HCT116 (cell line): ENCODE measurements at regions not wholly inside any gene's neighbourhood (a gene's known extent, or its start where the extent isn't known, plus 50 kb on each side); places are given as distances from the start of the nearest gene placed in this dataset.

ENCODE experiments used
- ATAC-seq: fragments of 200-7000 bp; cut with Tn5 transposase; 2 replicates; pipeline ENCODE4 v1.9.1; 2020; ENCODE audit warnings: mild to moderate bottlenecking, moderate library complexity
- BruUV-seq: library from RNA; stranded (reverse); fragments of 400-500 nt; replicated peaks from 2 replicates; lab custom pipeline; 2021; lab: Mats Ljungman, UMichigan
- CTCF ChIA-PET: fragments of 300-600 bp; sonication (Branson Sonifier 250); formaldehyde crosslinking; loops from one replicate; lab custom pipeline; 2021; ENCODE audit warnings: antibody characterized with exemption; lab: Charles Lee
- POLR2A ChIA-PET: fragments of 300-600, 350-600 bp; sonication (Branson Sonifier 250); formaldehyde crosslinking; loops from one replicate; lab custom pipeline; 2021; ENCODE audit warnings: antibody characterized with exemption; lab: Charles Lee
- RAD21 ChIA-PET, 2 experiments: fragments of 300-600 bp; sonication (Branson Sonifier 250); formaldehyde crosslinking; loops; one replicate each; lab custom pipeline; 2023; ENCODE audit warnings: low total read pairs in 2 of 2; ENCODE audit not compliant: uncharacterized antibody in 2 of 2, unreplicated experiment in 2 of 2, low non-redundant PET in 1 of 2; lab: Charles Lee
- DNase-seq: peaks from one replicate; pipeline ENCODE4 v3.0.0-alpha.2; 2010; ENCODE audit warnings: low read depth, low spot score
- H2AFZ ChIP-seq: fragments of 200-600 bp; shearing (Covaris generic), sonication (generic); 2 replicates; pipeline ENCODE4 v1.6.1; 2017; ENCODE audit warnings: low read depth, mixed run types, mixed read lengths, antibody characterized with exemption, low read length; ENCODE audit not compliant: poor library complexity, severe bottlenecking
- H3K27ac ChIP-seq: 2 replicates; pipeline ENCODE4 v1.5.1; 2012; ENCODE audit warnings: low read depth, low read length
- H3K27me3 ChIP-seq: fragments of 200-600 bp; sonication (generic); 2 replicates; pipeline ENCODE4 v1.6.1; 2016; ENCODE audit warnings: mixed run types, low read length, mixed read lengths; ENCODE audit not compliant: insufficient read depth
- H3K36me3 ChIP-seq, 2 experiments: fragments of 200-500 bp in 1 of 2; fragments of 200-600 bp in 1 of 2; sonication (Bioruptor generic) in 1 of 2; sonication (generic) in 1 of 2; 2 replicates each; pipeline versions ENCODE4 v1.5.1 to v1.6.1; 2014 to 2016; ENCODE audit warnings: low read length in 2 of 2, inconsistent platforms in 1 of 2, mixed read lengths in 1 of 2, mixed run types in 1 of 2; ENCODE audit not compliant: insufficient read depth in 2 of 2, control insufficient read depth in 1 of 2
- H3K4me1 ChIP-seq, 2 experiments: fragments of 200-600 bp in 1 of 2; sonication (generic) in 1 of 2; 2 replicates each; pipeline versions ENCODE4 v1.5.1 to v1.6.1; 2012 to 2017; ENCODE audit warnings: low read length in 2 of 2, inconsistent platforms in 1 of 2, mild to moderate bottlenecking in 1 of 2, mixed read lengths in 1 of 2, mixed run types in 1 of 2, moderate library complexity in 1 of 2; ENCODE audit not compliant: insufficient read depth in 2 of 2, control insufficient read depth in 1 of 2
- H3K4me2 ChIP-seq: fragments of 200-600 bp; sonication (generic); 2 replicates; pipeline ENCODE4 v1.6.1; 2017; ENCODE audit warnings: mixed run types, low read length, mixed read lengths
- H3K4me3 ChIP-seq, 2 experiments: fragments of 200-600 bp in 1 of 2; sonication (generic) in 1 of 2; replicated peaks in 1 of 2; 2 replicates each; pipeline ENCODE4 v1.5.1; 2011 to 2016; ENCODE audit warnings: low read length in 2 of 2, control low read depth in 1 of 2, low read depth in 1 of 2, mild to moderate bottlenecking in 1 of 2, mixed read lengths in 1 of 2, mixed run types in 1 of 2
- H3K79me2 ChIP-seq: fragments of 200-600 bp; sonication (generic); 2 replicates; pipeline ENCODE4 v1.6.1; 2017; ENCODE audit warnings: mild to moderate bottlenecking, mixed run types, low read length, moderate library complexity, mixed read lengths; ENCODE audit not compliant: insufficient read depth
- H3K9ac ChIP-seq: fragments of 200-600 bp; sonication (generic); 2 replicates; pipeline ENCODE4 v1.6.1; 2016; ENCODE audit warnings: low read length, mixed read lengths
- H3K9me2 ChIP-seq: fragments of 200-600 bp; sonication (generic), shearing (Covaris generic); 2 replicates; pipeline ENCODE4 v1.6.1; 2017; ENCODE audit warnings: mixed run types, mild to moderate bottlenecking, moderate library complexity; ENCODE audit not compliant: insufficient read depth
- H3K9me3 ChIP-seq, 2 experiments: fragments of 200-500 bp in 1 of 2; fragments of 200-600 bp in 1 of 2; sonication (Bioruptor generic) in 1 of 2; sonication (generic) in 1 of 2; 2 replicates each; pipeline ENCODE4 v1.6.1; 2014 to 2017; ENCODE audit warnings: low read length in 2 of 2, mixed read lengths in 2 of 2, inconsistent platforms in 1 of 2, low read depth in 1 of 2, mild to moderate bottlenecking in 1 of 2, mixed run types in 1 of 2, moderate library complexity in 1 of 2; ENCODE audit not compliant: control insufficient read depth in 1 of 2, insufficient read depth in 1 of 2
- H4K20me1 ChIP-seq: fragments of 200-600 bp; sonication (generic), shearing (Covaris generic); 2 replicates; pipeline ENCODE4 v1.6.1; 2017; ENCODE audit warnings: mixed run types, mild to moderate bottlenecking, moderate library complexity; ENCODE audit not compliant: insufficient read depth
- CEBPB ChIP-seq: IDR thresholded peaks from 2 replicates; pipeline ENCODE4 v1.6.1; 2012; ENCODE audit warnings: low read depth
- JUND ChIP-seq: IDR thresholded peaks from 2 replicates; pipeline ENCODE4 v1.6.1; 2012
- POLR2AphosphoS5 ChIP-seq: IDR thresholded peaks from 2 replicates; pipeline ENCODE4 v1.6.1; 2011; ENCODE audit warnings: mild to moderate bottlenecking, low read depth, low read length, moderate library complexity
- SIN3A ChIP-seq: IDR thresholded peaks from 2 replicates; pipeline ENCODE4 v1.6.1; 2012; ENCODE audit warnings: low read depth
- SP1 ChIP-seq: IDR thresholded peaks from 2 replicates; pipeline ENCODE4 v1.6.1; 2012; ENCODE audit warnings: low read depth
- TCF7L2 ChIP-seq: IDR thresholded peaks from 2 replicates; pipeline ENCODE4 v1.7.0; 2011; ENCODE audit warnings: borderline replicate concordance, inconsistent platforms; ENCODE audit not compliant: insufficient read depth, insufficient read length; ENCODE audit errors: extremely low read depth
- YY1 ChIP-seq: IDR thresholded peaks from 2 replicates; pipeline ENCODE4 v1.6.1; 2011; ENCODE audit warnings: low read length, low read depth, moderate library complexity, mild to moderate bottlenecking; ENCODE audit not compliant: insufficient replicate concordance; ENCODE audit errors: extremely low read depth
- intact Hi-C: fragments of 100-400 bp; cut with micrococcal nuclease; formaldehyde crosslinking; loops from 2 replicates; pipeline ENCODE4 v1.10.0; 2022
- TF ChIP-seq, protein P1 (sequence below), 3 experiments: fragments of 200-600 bp in 1 of 3; sonication (generic) in 1 of 3; IDR thresholded peaks in 2 of 3; conservative IDR thresholded peaks in 1 of 3; 2 replicates each; pipeline ENCODE4 v1.5.1; 2012 to 2017; ENCODE audit warnings: low read depth in 2 of 3, low read length in 2 of 3, antibody characterized with exemption in 1 of 3, borderline replicate concordance in 1 of 3, control low read depth in 1 of 3, mild to moderate bottlenecking in 1 of 3, mixed read lengths in 1 of 3, mixed run types in 1 of 3, moderate library complexity in 1 of 3; ENCODE audit not compliant: insufficient read depth in 1 of 3

DNA sequence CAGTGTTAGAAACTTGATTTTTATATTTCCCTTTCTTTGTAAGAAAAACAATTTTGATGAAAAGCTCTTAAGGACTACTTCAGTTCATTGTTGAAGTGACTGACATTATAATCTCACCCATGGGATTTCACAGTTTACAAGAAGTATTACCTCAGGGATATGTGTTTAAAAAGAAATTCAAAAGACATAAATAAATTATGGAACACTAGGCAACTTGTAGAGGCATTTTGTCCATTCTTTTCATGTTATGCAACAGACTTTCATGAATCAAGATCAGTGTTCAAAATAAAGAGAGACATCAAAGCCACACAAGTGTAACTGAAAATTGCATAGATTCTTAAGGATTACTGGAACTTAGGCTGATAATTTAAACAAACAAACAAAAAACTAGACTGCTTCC is 196.8 kb upstream of the AGTR1 start (continued):
- TF ChIP-seq JUND = no peak
- TF ChIP-seq TCF7L2 = no peak
- no peak for TF ChIP-seq CEBPB
- TF ChIP-seq SIN3A = no peak

DNA sequence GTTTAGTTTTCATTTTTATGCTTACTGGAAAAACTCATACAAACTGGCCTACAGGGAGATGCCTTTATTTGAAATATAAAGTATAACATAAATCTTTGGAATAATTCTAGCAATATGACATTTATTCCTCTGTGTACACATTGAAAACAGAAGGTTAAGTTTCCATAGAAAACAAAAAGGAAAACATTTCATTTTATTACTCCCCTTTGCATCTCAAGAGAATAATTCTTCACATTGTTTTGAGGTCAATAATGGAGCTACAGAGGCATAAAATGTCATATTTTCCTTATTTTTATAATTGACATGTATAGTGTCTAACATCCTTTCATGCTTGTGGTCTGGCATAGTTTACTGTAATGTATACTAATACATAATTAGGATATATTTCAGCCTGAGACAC is 187.6 kb upstream of the AGTR1 start:
- no peaks in the 10 kb centered on the region for H3K36me3 ChIP-seq

More for the DNA sequence above, 187.6 kb upstream of the AGTR1 start:
- intact Hi-C loops = no loop called here
- H4K20me1 ChIP-seq = no peaks in the 10 kb centered on the region; the same call in 1 of the 2 replicates
- no peaks in the 10 kb centered on the region; the same call in 1 of the 2 replicates for H3K9me2 ChIP-seq
- H3K4me1 ChIP-seq = no peaks in the 10 kb centered on the region
- no peak overlapping the region for H3K9ac ChIP-seq
- no peak overlapping the region for H3K4me2 ChIP-seq
- ChIA-PET RAD21 (no interaction called here), CTCF (no interaction called here), POLR2A (no interaction called here)
- H3K79me2 ChIP-seq = no peaks in the 10 kb centered on the region
- TF ChIP-seq, protein P1, sequence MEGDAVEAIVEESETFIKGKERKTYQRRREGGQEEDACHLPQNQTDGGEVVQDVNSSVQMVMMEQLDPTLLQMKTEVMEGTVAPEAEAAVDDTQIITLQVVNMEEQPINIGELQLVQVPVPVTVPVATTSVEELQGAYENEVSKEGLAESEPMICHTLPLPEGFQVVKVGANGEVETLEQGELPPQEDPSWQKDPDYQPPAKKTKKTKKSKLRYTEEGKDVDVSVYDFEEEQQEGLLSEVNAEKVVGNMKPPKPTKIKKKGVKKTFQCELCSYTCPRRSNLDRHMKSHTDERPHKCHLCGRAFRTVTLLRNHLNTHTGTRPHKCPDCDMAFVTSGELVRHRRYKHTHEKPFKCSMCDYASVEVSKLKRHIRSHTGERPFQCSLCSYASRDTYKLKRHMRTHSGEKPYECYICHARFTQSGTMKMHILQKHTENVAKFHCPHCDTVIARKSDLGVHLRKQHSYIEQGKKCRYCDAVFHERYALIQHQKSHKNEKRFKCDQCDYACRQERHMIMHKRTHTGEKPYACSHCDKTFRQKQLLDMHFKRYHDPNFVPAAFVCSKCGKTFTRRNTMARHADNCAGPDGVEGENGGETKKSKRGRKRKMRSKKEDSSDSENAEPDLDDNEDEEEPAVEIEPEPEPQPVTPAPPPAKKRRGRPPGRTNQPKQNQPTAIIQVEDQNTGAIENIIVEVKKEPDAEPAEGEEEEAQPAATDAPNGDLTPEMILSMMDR (IDR thresholded peaks at IDR 0.05 in 2 of 3, conservative IDR thresholded peaks at IDR 0.05 in 1 of 3; ENCODE audit: borderline replicate concordance in 1 of 3, insufficient read depth in 1 of 3, low read depth in 2 of 3, low read length in 2 of 3) = no peak
- no peak for TF ChIP-seq POLR2AphosphoS5
- TF ChIP-seq YY1 = no peak
- TF ChIP-seq SP1 = no peak
- no peaks in the 10 kb centered on the region for H3K27me3 ChIP-seq
- no peak overlapping the region for H3K4me3 ChIP-seq
- no peak overlapping the region for H2AFZ ChIP-seq
- no peak overlapping the region for H3K27ac ChIP-seq
- no TSS peak for BruUV-seq
- ATAC-seq (no peak), DNase-seq (no peak)
- H3K9me3 ChIP-seq = no peaks in the 10 kb centered on the region
